ENCODE measurements at regions not wholly inside any gene's neighbourhood (a gene's known extent, or its start where the extent isn't known, plus 50 kb on each side); places are given as distances from the start of the nearest gene placed in this dataset.

DNA sequence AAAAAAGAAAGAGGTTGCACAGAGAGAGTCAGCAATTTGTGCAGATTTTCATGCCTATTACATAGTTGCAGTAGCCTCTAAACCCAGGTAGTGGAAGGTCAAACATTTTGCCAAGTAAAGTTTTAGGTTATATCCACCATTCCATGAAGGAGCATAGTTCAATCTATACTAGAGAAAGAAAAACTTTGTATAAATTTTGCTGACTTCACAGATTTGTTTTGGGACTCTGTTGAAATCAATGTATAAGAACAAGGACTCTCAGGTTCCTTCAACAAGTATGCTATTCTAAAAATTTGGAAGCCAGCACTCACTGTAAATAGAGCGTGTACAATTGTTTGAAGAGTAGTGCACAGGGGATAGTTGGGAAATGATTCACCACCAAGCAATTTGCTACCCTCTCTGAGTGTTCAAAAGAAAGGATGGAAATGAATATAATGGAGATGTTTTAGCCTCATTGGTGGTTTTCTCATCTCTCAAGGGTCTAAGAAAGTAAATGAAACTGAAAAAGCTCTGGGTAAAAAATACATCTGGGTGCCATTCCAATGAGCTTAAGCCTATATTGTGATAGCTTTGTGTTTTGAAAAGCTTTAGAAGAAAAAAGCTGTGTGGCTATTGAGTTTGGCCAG, 508.4 kb upstream of the LUZP2 start:
- Histone ChIP-seq H3K4me1 (ENCODE audit: control insufficient read depth, insufficient read depth, low read length) (no peaks in the 10 kb centered on the region), H3K27ac (ENCODE audit: low read length) (no peak overlapping the region), H3K27me3 (ENCODE audit: control insufficient read depth, insufficient read depth, low read length) (no peaks in the 10 kb centered on the region), H3K36me3 (ENCODE audit: control insufficient read depth, insufficient read depth, low read length) (no peaks in the 10 kb centered on the region), H3K9me3 (ENCODE audit: control insufficient read depth, low read depth, low read length) (no peaks in the 10 kb centered on the region), H3K4me3 (ENCODE audit: low read length) (no peak overlapping the region)
- 71% methylated on average over 1 of the region's 1 CpG for WGBS (ENCODE audit: insufficient coverage, low lambda C conversion rate)
- DNase-seq = no peak

DNA sequence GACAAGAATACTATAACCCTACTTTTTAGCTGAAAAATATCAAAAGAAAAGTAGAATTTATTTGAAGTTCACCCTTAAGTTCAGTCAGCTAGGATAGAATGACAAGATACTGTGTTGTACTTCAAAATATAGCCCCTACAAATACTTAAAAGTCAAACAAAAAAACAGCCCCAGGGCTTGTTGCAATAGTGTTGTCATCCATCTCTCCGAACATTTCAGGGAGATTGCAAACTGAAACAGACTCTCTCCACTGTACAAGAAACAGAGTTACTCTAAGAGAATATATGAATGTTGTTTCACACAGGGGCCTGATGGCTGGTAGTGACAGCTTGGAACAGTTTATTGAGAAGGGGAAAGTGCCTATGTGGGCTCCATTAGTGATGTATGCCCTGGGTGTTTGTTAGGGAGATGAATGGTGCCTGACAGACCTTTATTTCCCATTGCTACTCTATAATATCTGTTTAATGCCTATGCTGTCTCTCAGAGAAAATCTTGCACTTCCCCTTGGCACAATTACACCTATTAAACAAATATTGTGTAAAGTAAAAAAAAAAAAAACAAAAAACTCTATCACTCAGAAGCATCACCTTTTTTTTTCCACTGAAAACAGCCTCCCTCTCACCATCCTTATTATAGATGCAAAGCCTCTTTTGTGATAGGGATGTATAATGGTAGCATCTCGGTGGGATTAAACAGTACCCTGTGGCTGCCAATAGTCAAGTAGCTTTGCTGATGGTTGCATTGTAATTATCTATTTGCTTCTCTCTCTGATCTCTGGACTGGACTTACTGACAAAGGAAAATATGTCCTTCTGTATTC, 506.3 kb upstream of the LUZP2 start:
- Histone ChIP-seq H3K4me3 (ENCODE audit: low read length) (no peak overlapping the region), H3K9me3 (ENCODE audit: control insufficient read depth, low read depth, low read length) (no peaks in the 10 kb centered on the region), H3K27ac (ENCODE audit: low read length) (no peak overlapping the region), H3K36me3 (ENCODE audit: control insufficient read depth, insufficient read depth, low read length) (no peaks in the 10 kb centered on the region), H3K4me1 (ENCODE audit: control insufficient read depth, insufficient read depth, low read length) (no peaks in the 10 kb centered on the region), H3K27me3 (ENCODE audit: control insufficient read depth, insufficient read depth, low read length) (no peaks in the 10 kb centered on the region)
- no peak for DNase-seq
- no CpG with 5 or more reads among the region's 2 CpGs for WGBS (ENCODE audit: insufficient coverage, low lambda C conversion rate)

GRCh38 chr11:23991165-23991539, 505.7 kb upstream of the LUZP2 start:
- Histone ChIP-seq H3K36me3 (ENCODE audit: control insufficient read depth, insufficient read depth, low read length) (no peaks in the 10 kb centered on the region), H3K4me3 (ENCODE audit: low read length) (no peak overlapping the region), H3K27me3 (ENCODE audit: control insufficient read depth, insufficient read depth, low read length) (no peaks in the 10 kb centered on the region), H3K27ac (ENCODE audit: low read length) (no peak overlapping the region), H3K9me3 (ENCODE audit: control insufficient read depth, low read depth, low read length) (no peaks in the 10 kb centered on the region), H3K4me1 (ENCODE audit: control insufficient read depth, insufficient read depth, low read length) (no peaks in the 10 kb centered on the region)
- peak in 1 of 2 donors; percentile 7 for DNase-seq
- 50% methylated on average over 1 of the region's 2 CpGs for WGBS (ENCODE audit: insufficient coverage, low lambda C conversion rate)

DNA sequence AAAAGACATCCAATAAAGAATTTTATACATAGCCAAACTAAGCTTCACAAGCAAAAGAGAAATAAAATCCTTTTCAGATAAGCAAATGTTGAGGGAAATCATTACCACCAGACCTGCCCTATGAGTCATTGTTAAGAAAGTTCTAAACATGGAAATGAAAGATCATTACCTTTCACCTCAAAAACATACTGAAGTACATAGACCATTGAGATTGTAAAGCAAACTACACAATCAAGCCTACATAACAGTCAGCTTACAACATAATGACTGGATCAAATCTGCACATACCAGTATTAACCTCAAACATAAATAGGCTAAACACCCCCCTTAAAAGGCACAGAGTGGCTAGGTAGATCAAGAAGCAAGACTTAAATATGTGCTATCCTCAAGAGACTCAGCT, 501.0 kb upstream of the LUZP2 start:
- Histone ChIP-seq H3K4me3 (ENCODE audit: low read length) (no peak overlapping the region), H3K9me3 (ENCODE audit: control insufficient read depth, low read depth, low read length) (no peaks in the 10 kb centered on the region), H3K4me1 (ENCODE audit: control insufficient read depth, insufficient read depth, low read length) (no peaks in the 10 kb centered on the region), H3K36me3 (ENCODE audit: control insufficient read depth, insufficient read depth, low read length) (no peaks in the 10 kb centered on the region), H3K27ac (ENCODE audit: low read length) (no peak overlapping the region), H3K27me3 (ENCODE audit: control insufficient read depth, insufficient read depth, low read length) (no peaks in the 10 kb centered on the region)
- DNase-seq = no peak

GRCh38 chr11:23997356-23997755, 499.5 kb upstream of the LUZP2 start:
- DNase-seq = no peak
- no peaks in the 10 kb centered on the region for H3K27me3 ChIP-seq (ENCODE audit: control insufficient read depth, insufficient read depth, low read length)
- H3K4me3 ChIP-seq (ENCODE audit: low read length) = no peak overlapping the region
- no peaks in the 10 kb centered on the region for H3K4me1 ChIP-seq (ENCODE audit: control insufficient read depth, insufficient read depth, low read length)
- H3K36me3 ChIP-seq (ENCODE audit: control insufficient read depth, insufficient read depth, low read length) = no peaks in the 10 kb centered on the region
- H3K27ac ChIP-seq (ENCODE audit: low read length) = no peak overlapping the region
- no CpG with 5 or more reads among the region's 1 CpG for WGBS (ENCODE audit: insufficient coverage, low lambda C conversion rate)
- no peaks in the 10 kb centered on the region for H3K9me3 ChIP-seq (ENCODE audit: control insufficient read depth, low read depth, low read length)

GRCh38 chr11:24005202-24005876, 491.5 kb upstream of the LUZP2 start:
- peak in 1 of 2 donors; percentile 9 for DNase-seq
- Histone ChIP-seq H3K27ac (ENCODE audit: low read length) (no peak overlapping the region), H3K36me3 (ENCODE audit: control insufficient read depth, insufficient read depth, low read length) (no peaks in the 10 kb centered on the region), H3K27me3 (ENCODE audit: control insufficient read depth, insufficient read depth, low read length) (no peaks in the 10 kb centered on the region), H3K9me3 (ENCODE audit: control insufficient read depth, low read depth, low read length) (no peaks in the 10 kb centered on the region), H3K4me3 (ENCODE audit: low read length) (no peak overlapping the region), H3K4me1 (ENCODE audit: control insufficient read depth, insufficient read depth, low read length) (no peaks in the 10 kb centered on the region)

DNA sequence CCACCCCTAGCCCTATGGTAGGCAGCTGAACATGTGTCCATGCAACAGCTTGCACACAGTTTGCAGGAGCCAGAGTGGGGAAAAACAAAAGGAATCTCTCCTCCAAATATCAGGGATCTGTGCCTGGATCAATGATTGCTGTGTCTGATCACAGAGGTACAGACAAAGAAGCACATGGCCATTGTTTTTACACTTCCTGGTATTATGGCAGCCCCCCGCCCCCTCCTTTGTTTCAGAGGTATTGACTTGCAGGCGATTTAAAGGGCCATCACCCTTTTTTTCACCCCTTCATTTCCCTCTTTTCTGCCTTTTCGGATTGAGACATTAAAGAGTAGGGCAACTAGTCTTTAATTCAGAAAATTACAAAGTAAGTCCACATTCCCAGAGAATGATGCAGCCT, 453.0 kb upstream of the LUZP2 start:
- WGBS (ENCODE audit: insufficient coverage, low lambda C conversion rate) = 100% methylated on average over 1 of the region's 3 CpGs
- H3K4me1 ChIP-seq (ENCODE audit: control insufficient read depth, insufficient read depth, low read length) = no peaks in the 10 kb centered on the region
- no peak overlapping the region for H3K4me3 ChIP-seq (ENCODE audit: low read length)
- no peaks in the 10 kb centered on the region for H3K27me3 ChIP-seq (ENCODE audit: control insufficient read depth, insufficient read depth, low read length)
- H3K9me3 ChIP-seq (ENCODE audit: control insufficient read depth, low read depth, low read length) = no peaks in the 10 kb centered on the region
- H3K27ac ChIP-seq (ENCODE audit: low read length) = no peak overlapping the region
- H3K36me3 ChIP-seq (ENCODE audit: control insufficient read depth, insufficient read depth, low read length) = no peaks in the 10 kb centered on the region
- no peak for DNase-seq

GRCh38 chr11:24046731-24047130, 450.1 kb upstream of the LUZP2 start:
- Histone ChIP-seq H3K36me3 (ENCODE audit: control insufficient read depth, insufficient read depth, low read length) (no peaks in the 10 kb centered on the region), H3K27ac (ENCODE audit: low read length) (no peak overlapping the region), H3K4me1 (ENCODE audit: control insufficient read depth, insufficient read depth, low read length) (no peaks in the 10 kb centered on the region), H3K9me3 (ENCODE audit: control insufficient read depth, low read depth, low read length) (no peaks in the 10 kb centered on the region), H3K27me3 (ENCODE audit: control insufficient read depth, insufficient read depth, low read length) (no peaks in the 10 kb centered on the region), H3K4me3 (ENCODE audit: low read length) (no peak overlapping the region)
- no peak for DNase-seq
- 100% methylated on average over 1 of the region's 1 CpG for WGBS (ENCODE audit: insufficient coverage, low lambda C conversion rate)

DNA sequence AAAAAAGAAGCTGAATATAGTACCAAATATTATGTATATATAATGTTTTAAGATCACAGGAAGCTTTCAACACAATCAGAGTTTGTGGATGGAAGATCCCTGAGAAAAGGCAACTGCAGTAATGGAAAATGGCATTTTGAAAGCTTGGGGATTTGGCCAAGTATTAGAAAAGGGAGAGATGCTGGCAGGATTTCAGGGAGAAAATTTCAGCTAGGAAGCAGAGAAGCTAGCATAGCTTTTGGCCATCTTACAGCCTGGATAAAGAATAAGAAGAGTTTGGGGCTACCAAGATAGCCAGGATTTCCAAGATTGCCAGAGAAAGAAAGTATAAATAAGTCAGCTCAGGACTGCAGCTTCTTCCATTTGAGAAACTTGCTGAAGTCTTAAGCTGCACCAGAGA, 440.8 kb upstream of the LUZP2 start:
- Histone ChIP-seq H3K4me3 (ENCODE audit: low read length) (no peak overlapping the region), H3K27ac (ENCODE audit: low read length) (no peak overlapping the region), H3K4me1 (ENCODE audit: control insufficient read depth, insufficient read depth, low read length) (no peaks in the 10 kb centered on the region), H3K27me3 (ENCODE audit: control insufficient read depth, insufficient read depth, low read length) (no peaks in the 10 kb centered on the region), H3K9me3 (ENCODE audit: control insufficient read depth, low read depth, low read length) (no peaks in the 10 kb centered on the region), H3K36me3 (ENCODE audit: control insufficient read depth, insufficient read depth, low read length) (no peaks in the 10 kb centered on the region)
- no peak for DNase-seq

DNA sequence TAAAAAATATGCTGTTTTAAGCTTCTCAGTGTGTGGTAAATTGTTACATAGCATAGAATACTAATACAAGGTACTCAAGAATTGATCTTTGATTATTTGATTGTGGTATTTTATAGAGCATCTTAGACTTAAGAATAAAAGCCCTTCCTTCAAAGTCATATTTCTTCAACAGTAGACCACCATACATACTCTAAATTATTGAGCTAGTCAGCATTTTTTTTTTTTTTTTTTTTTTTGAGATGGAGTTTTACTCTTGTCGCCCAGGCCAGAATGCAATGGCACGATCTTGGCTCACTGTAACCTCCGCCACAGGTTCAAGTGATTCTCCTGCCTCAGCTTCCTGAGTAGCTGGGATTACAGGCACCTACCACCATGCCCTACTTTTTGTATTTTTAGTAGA, 436.7 kb upstream of the LUZP2 start:
- no peaks in the 10 kb centered on the region for H3K36me3 ChIP-seq (ENCODE audit: control insufficient read depth, insufficient read depth, low read length)
- no peak for DNase-seq
- H3K9me3 ChIP-seq (ENCODE audit: control insufficient read depth, low read depth, low read length) = no peaks in the 10 kb centered on the region
- WGBS (ENCODE audit: insufficient coverage, low lambda C conversion rate) = no CpG with 5 or more reads among the region's 3 CpGs
- no peaks in the 10 kb centered on the region for H3K27me3 ChIP-seq (ENCODE audit: control insufficient read depth, insufficient read depth, low read length)
- H3K27ac ChIP-seq (ENCODE audit: low read length) = no peak overlapping the region
- no peaks in the 10 kb centered on the region for H3K4me1 ChIP-seq (ENCODE audit: control insufficient read depth, insufficient read depth, low read length)
- no peak overlapping the region for H3K4me3 ChIP-seq (ENCODE audit: low read length)
